ENCODE measurements at regions not wholly inside any gene's neighbourhood (a gene's known extent, or its start where the extent isn't known, plus 50 kb on each side); places are given as distances from the start of the nearest gene placed in this dataset.

DNA sequence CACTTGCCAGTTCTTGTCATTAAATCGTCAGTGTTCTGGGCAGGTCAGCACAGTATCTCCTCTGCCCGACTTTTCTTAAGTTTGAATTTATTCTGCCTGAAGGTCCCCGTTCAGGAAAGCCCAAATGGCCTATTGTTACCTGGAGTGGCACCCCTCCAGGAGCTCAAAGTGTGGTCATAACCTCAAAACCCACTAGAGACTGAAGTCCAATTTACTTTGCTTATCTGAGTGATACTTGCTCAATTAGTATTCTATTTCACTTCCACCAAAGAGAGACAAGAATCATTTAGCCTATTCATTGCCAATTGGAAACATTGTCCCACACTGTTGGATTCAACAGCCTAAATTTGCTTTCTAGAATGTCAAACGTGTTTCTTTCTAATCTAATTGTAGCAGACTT is 375.3 kb downstream of the LNPK start:
- TF ChIP-seq POLR2A (IDR thresholded peaks at IDR 0.05; ENCODE audit: low read length) = no peak
- TF ChIP-seq GATA1 (IDR thresholded peaks at IDR 0.05; ENCODE audit: low read depth, low read length) = no peak
